ENCODE measurements at regions not wholly inside any gene's neighbourhood (a gene's known extent, or its start where the extent isn't known, plus 50 kb on each side); places are given as distances from the start of the nearest gene placed in this dataset.
"Not testable (repeated sequence)": the region's sequence is repeated elsewhere in the genome, so short reads cannot be mapped to it uniquely, and the experiment has no call there.

GRCh38 chr7:4602905-4603842, 78.9 kb upstream of the FOXK1 start:
- DNase-seq (ENCODE audit: extremely low spot score, unreplicated experiment) = no peak
- Mint-ChIP-seq H3K4me1 (ENCODE audit: unreplicated experiment) (no peaks in the 10 kb centered on the region), H3K9me3 (ENCODE audit: unreplicated experiment) (no peaks in the 10 kb centered on the region), H3K27ac (ENCODE audit: unreplicated experiment) (no peak overlapping the region), H3K36me3 (ENCODE audit: unreplicated experiment) (no peaks in the 10 kb centered on the region), H3K4me3 (ENCODE audit: unreplicated experiment) (no peak overlapping the region), H3K27me3 (ENCODE audit: unreplicated experiment) (peaks cover 14% of the 10 kb centered on the region)
- no peak for TF ChIP-seq CTCF (IDR thresholded peaks at IDR 0.05)

GRCh38 chr7:4603843-4604231, 78.3 kb upstream of the FOXK1 start:
- Mint-ChIP-seq H3K27ac (ENCODE audit: unreplicated experiment) (no peak overlapping the region), H3K9me3 (ENCODE audit: unreplicated experiment) (no peaks in the 10 kb centered on the region), H3K27me3 (ENCODE audit: unreplicated experiment) (peaks cover 14% of the 10 kb centered on the region), H3K4me3 (ENCODE audit: unreplicated experiment) (no peak overlapping the region), H3K36me3 (ENCODE audit: unreplicated experiment) (no peaks in the 10 kb centered on the region), H3K4me1 (ENCODE audit: unreplicated experiment) (no peaks in the 10 kb centered on the region)
- TF ChIP-seq CTCF (IDR thresholded peaks at IDR 0.05) = no peak
- no peak for DNase-seq (ENCODE audit: extremely low spot score, unreplicated experiment)

GRCh38 chr7:4604456-4604940, 77.6 kb upstream of the FOXK1 start:
- H3K27me3 Mint-ChIP-seq (ENCODE audit: unreplicated experiment) = peaks cover 14% of the 10 kb centered on the region
- H3K36me3 Mint-ChIP-seq (ENCODE audit: unreplicated experiment) = no peaks in the 10 kb centered on the region
- DNase-seq (ENCODE audit: extremely low spot score, unreplicated experiment) = no peak
- H3K9me3 Mint-ChIP-seq (ENCODE audit: unreplicated experiment) = no peaks in the 10 kb centered on the region
- no peaks in the 10 kb centered on the region for H3K4me1 Mint-ChIP-seq (ENCODE audit: unreplicated experiment)
- no peak overlapping the region for H3K27ac Mint-ChIP-seq (ENCODE audit: unreplicated experiment)
- no peak overlapping the region for H3K4me3 Mint-ChIP-seq (ENCODE audit: unreplicated experiment)
- TF ChIP-seq CTCF (IDR thresholded peaks at IDR 0.05) = no peak

- Mint-ChIP-seq H3K36me3 (ENCODE audit: unreplicated experiment) (no peaks in the 10 kb centered on the region), H3K27me3 (ENCODE audit: unreplicated experiment) (peaks cover 14% of the 10 kb centered on the region), H3K9me3 (ENCODE audit: unreplicated experiment) (no peaks in the 10 kb centered on the region), H3K4me3 (ENCODE audit: unreplicated experiment) (no peak overlapping the region), H3K4me1 (ENCODE audit: unreplicated experiment) (no peaks in the 10 kb centered on the region), H3K27ac (ENCODE audit: unreplicated experiment) (no peak overlapping the region)
- no peak for TF ChIP-seq CTCF (IDR thresholded peaks at IDR 0.05)
- DNase-seq (ENCODE audit: extremely low spot score, unreplicated experiment) = no peak
These were observed 75.3 kb upstream of the FOXK1 start for GRCh38 chr7:4606797-4607196.

GRCh38 chr7:4607311-4607729, 74.8 kb upstream of the FOXK1 start:
- Mint-ChIP-seq H3K4me3 (ENCODE audit: unreplicated experiment) (no peak overlapping the region), H3K27ac (ENCODE audit: unreplicated experiment) (no peak overlapping the region)
- no peak for TF ChIP-seq CTCF (IDR thresholded peaks at IDR 0.05)

GRCh38 chr7:4609576-4609975, 72.5 kb upstream of the FOXK1 start:
- peaks cover 18% of the 10 kb centered on the region for H3K4me1 Mint-ChIP-seq (ENCODE audit: unreplicated experiment)
- H3K4me3 Mint-ChIP-seq (ENCODE audit: unreplicated experiment); H3K27ac Mint-ChIP-seq (ENCODE audit: unreplicated experiment); H3K36me3 Mint-ChIP-seq (ENCODE audit: unreplicated experiment); H3K9me3 Mint-ChIP-seq (ENCODE audit: unreplicated experiment); DNase-seq (ENCODE audit: extremely low spot score, unreplicated experiment): not testable (repeated sequence)
- peaks cover 12% of the 10 kb centered on the region for H3K27me3 Mint-ChIP-seq (ENCODE audit: unreplicated experiment)

More at GRCh38 chr7:4607311-4607729, 74.8 kb upstream of the FOXK1 start:
- Mint-ChIP-seq H3K4me1 (ENCODE audit: unreplicated experiment) (no peaks in the 10 kb centered on the region), H3K9me3 (ENCODE audit: unreplicated experiment) (no peaks in the 10 kb centered on the region), H3K36me3 (ENCODE audit: unreplicated experiment) (no peaks in the 10 kb centered on the region), H3K27me3 (ENCODE audit: unreplicated experiment) (peaks cover 12% of the 10 kb centered on the region)
- no peak for DNase-seq (ENCODE audit: extremely low spot score, unreplicated experiment)
